BLaER1 treated with 17β-estradiol and CSF1 and Interleukin-3, amounts not matched to agents 10 nM and 100 nM (cell line): ENCODE measurements at regions not wholly inside any gene's neighbourhood (a gene's known extent, or its start where the extent isn't known, plus 50 kb on each side); places are given as distances from the start of the nearest gene placed in this dataset.

Source experiments
- H3K27ac ChIP-seq, 11 experiments: shearing (Covaris generic); formaldehyde crosslinking; 2 replicates each; pipeline ENCODE4 v1.8.1; 2022
- H3K27me3 ChIP-seq, 11 experiments: shearing (Covaris generic); formaldehyde crosslinking; 2 replicates each; pipeline ENCODE4 v1.8.1; 2022
- H3K36me3 ChIP-seq, 11 experiments: shearing (Covaris generic); formaldehyde crosslinking; 2 replicates each; pipeline ENCODE4 v1.8.1; 2022
- H3K4me1 ChIP-seq, 10 experiments: shearing (Covaris generic); formaldehyde crosslinking; 2 replicates each; pipeline ENCODE4 v1.8.1; 2022
- H3K4me2 ChIP-seq, 11 experiments: shearing (Covaris generic); formaldehyde crosslinking; 2 replicates each; pipeline ENCODE4 v1.8.1; 2022
- H3K4me3 ChIP-seq, 10 experiments: shearing (Covaris generic); formaldehyde crosslinking; 2 replicates each; pipeline ENCODE4 v1.8.1; 2022
- H3K9ac ChIP-seq, 11 experiments: shearing (Covaris generic); formaldehyde crosslinking; 2 replicates each; pipeline ENCODE4 v1.8.1; 2022
- H3K9me3 ChIP-seq, 11 experiments: shearing (Covaris generic); formaldehyde crosslinking; replicated peaks in 1 of 11; 2 replicates each; pipeline ENCODE4 v1.8.1; 2022
- H4K20me1 ChIP-seq, 11 experiments: shearing (Covaris generic); formaldehyde crosslinking; 2 replicates each; pipeline ENCODE4 v1.8.1; 2022
- Cebpa-rat ChIP-seq, 11 experiments: shearing (Covaris generic); IDR thresholded peaks; 2 replicates each; pipeline ENCODE4 v1.8.1; 2022

GRCh38 chr11:116225784-116226585 lies 546.8 kb downstream of the BUD13 start:
- H3K4me1 ChIP-seq = peaks cover 0 to 7% (median 0%) of the 10 kb centered on the region in 10 experiments; a peak in 4 of 20 replicates
- H3K27me3 ChIP-seq = no peaks in the 10 kb centered on the region
- H3K27ac ChIP-seq = no peak overlapping the region
- no peak overlapping the region for H3K4me2 ChIP-seq
- H4K20me1 ChIP-seq = no peaks in the 10 kb centered on the region
- no peak overlapping the region for H3K4me3 ChIP-seq
- no peak for TF ChIP-seq Cebpa-rat (IDR thresholded peaks at IDR 0.05)
- no peak overlapping the region for H3K9ac ChIP-seq
- H3K36me3 ChIP-seq = no peaks in the 10 kb centered on the region
- H3K9me3 ChIP-seq = no peaks in the 10 kb centered on the region

GRCh38 chr11:116225236-116225635 lies 547.6 kb downstream of the BUD13 start:
- Histone ChIP-seq H4K20me1 (no peaks in the 10 kb centered on the region), H3K4me3 (no peak overlapping the region), H3K36me3 (no peaks in the 10 kb centered on the region), H3K9me3 (no peaks in the 10 kb centered on the region), H3K27me3 (no peaks in the 10 kb centered on the region), H3K27ac (no peak overlapping the region), H3K9ac (no peak overlapping the region), H3K4me2 (peak overlapping the region in 1 of 11 experiments; percentile 12; a peak in 1 of 22 replicates), H3K4me1 (peaks cover 0 to 7% (median 0%) of the 10 kb centered on the region in 10 experiments; a peak in 4 of 20 replicates)
- no peak for TF ChIP-seq Cebpa-rat (IDR thresholded peaks at IDR 0.05)

- Histone ChIP-seq H3K4me2 (peak overlapping the region in 1 of 11 experiments; percentile 12; a peak in 1 of 22 replicates), H3K27me3 (no peaks in the 10 kb centered on the region), H4K20me1 (no peaks in the 10 kb centered on the region), H3K27ac (no peak overlapping the region), H3K36me3 (no peaks in the 10 kb centered on the region), H3K4me1 (peaks cover 0 to 7% (median 0%) of the 10 kb centered on the region in 10 experiments; a peak in 4 of 20 replicates), H3K9ac (no peak overlapping the region), H3K9me3 (no peaks in the 10 kb centered on the region), H3K4me3 (no peak overlapping the region)
- TF ChIP-seq Cebpa-rat (IDR thresholded peaks at IDR 0.05) = no peak
Observed at GRCh38 chr11:116224889-116225200, 547.9 kb downstream of the BUD13 start.

- no peak overlapping the region for H3K4me3 ChIP-seq
- no peaks in the 10 kb centered on the region for H3K9me3 ChIP-seq
- H3K27me3 ChIP-seq = no peaks in the 10 kb centered on the region
- peaks cover 0 to 9% (median 4%) of the 10 kb centered on the region in 10 experiments; a peak in 10 of 20 replicates for H3K4me1 ChIP-seq
- no peak for TF ChIP-seq Cebpa-rat (IDR thresholded peaks at IDR 0.05)
- H3K9ac ChIP-seq = no peak overlapping the region
- H3K4me2 ChIP-seq = peak overlapping the region in 1 of 11 experiments; percentile 12; a peak in 1 of 22 replicates
- no peaks in the 10 kb centered on the region for H4K20me1 ChIP-seq
- H3K36me3 ChIP-seq = no peaks in the 10 kb centered on the region
- H3K27ac ChIP-seq = no peak overlapping the region
Observed at GRCh38 chr11:116224154-116224888, 548.5 kb downstream of the BUD13 start.

- Histone ChIP-seq H3K4me3 (no peak overlapping the region), H3K4me2 (no peak overlapping the region), H4K20me1 (no peaks in the 10 kb centered on the region), H3K36me3 (no peaks in the 10 kb centered on the region), H3K27me3 (no peaks in the 10 kb centered on the region), H3K4me1 (peaks cover 0 to 18% (median 11%) of the 10 kb centered on the region in 10 experiments; a peak in 11 of 20 replicates), H3K9me3 (peaks cover 8 to 18% (median 13%) of the 10 kb centered on the region in 11 experiments; a peak in 19 of 22 replicates), H3K9ac (no peak overlapping the region), H3K27ac (no peak overlapping the region)
- no peak for TF ChIP-seq Cebpa-rat (IDR thresholded peaks at IDR 0.05)
Observed at GRCh38 chr11:116221351-116221750, 551.4 kb downstream of the BUD13 start.

- TF ChIP-seq Cebpa-rat (IDR thresholded peaks at IDR 0.05) = no peak
- H3K9ac ChIP-seq = no peak overlapping the region
- no peaks in the 10 kb centered on the region for H3K36me3 ChIP-seq
- H3K27ac ChIP-seq = no peak overlapping the region
- no peak overlapping the region for H3K4me3 ChIP-seq
- H3K4me1 ChIP-seq = peaks cover 0 to 12% (median 8%) of the 10 kb centered on the region in 10 experiments; a peak in 11 of 20 replicates
- H3K4me2 ChIP-seq = peak overlapping the region in 7 of 11 experiments; percentile 7 to 45 (median 34); a peak in 10 of 22 replicates
- peaks cover 8 to 18% (median 13%) of the 10 kb centered on the region in 11 experiments; a peak in 19 of 22 replicates for H3K9me3 ChIP-seq
- H3K27me3 ChIP-seq = no peaks in the 10 kb centered on the region
- no peaks in the 10 kb centered on the region for H4K20me1 ChIP-seq
Observed at GRCh38 chr11:116219171-116219635, 553.6 kb downstream of the BUD13 start.

- H3K4me1 ChIP-seq = peaks cover 0 to 12% (median 8%) of the 10 kb centered on the region in 10 experiments; a peak in 11 of 20 replicates
- H3K27ac ChIP-seq = no peak overlapping the region
- no peaks in the 10 kb centered on the region for H3K36me3 ChIP-seq
- H3K9ac ChIP-seq = no peak overlapping the region
- TF ChIP-seq Cebpa-rat (IDR thresholded peaks at IDR 0.05) = no peak
- H3K27me3 ChIP-seq = no peaks in the 10 kb centered on the region
- H3K4me2 ChIP-seq = no peak overlapping the region
- no peak overlapping the region for H3K4me3 ChIP-seq
- H3K9me3 ChIP-seq = peaks cover 8 to 18% (median 13%) of the 10 kb centered on the region in 11 experiments; a peak in 19 of 22 replicates
- no peaks in the 10 kb centered on the region for H4K20me1 ChIP-seq
Observed at GRCh38 chr11:116217441-116217840, 555.3 kb downstream of the BUD13 start.

GRCh38 chr11:116217006-116217405 lies 555.8 kb downstream of the BUD13 start:
- H3K4me1 ChIP-seq = peaks cover 0 to 12% (median 8%) of the 10 kb centered on the region in 10 experiments; a peak in 11 of 20 replicates
- no peak overlapping the region for H3K4me2 ChIP-seq
- no peaks in the 10 kb centered on the region for H3K27me3 ChIP-seq
- H3K4me3 ChIP-seq = no peak overlapping the region
- H3K9ac ChIP-seq = no peak overlapping the region
- H3K27ac ChIP-seq = no peak overlapping the region
- no peak for TF ChIP-seq Cebpa-rat (IDR thresholded peaks at IDR 0.05)
- no peaks in the 10 kb centered on the region for H3K36me3 ChIP-seq
- peaks cover 8 to 18% (median 13%) of the 10 kb centered on the region in 11 experiments; a peak in 19 of 22 replicates for H3K9me3 ChIP-seq
- no peaks in the 10 kb centered on the region for H4K20me1 ChIP-seq

GRCh38 chr11:116215471-116216113 lies 557.2 kb downstream of the BUD13 start:
- Histone ChIP-seq H3K9me3 (peaks cover 8 to 18% (median 13%) of the 10 kb centered on the region in 11 experiments; a peak in 19 of 22 replicates), H3K27me3 (no peaks in the 10 kb centered on the region), H3K36me3 (no peaks in the 10 kb centered on the region), H3K4me3 (no peak overlapping the region), H3K9ac (no peak overlapping the region), H4K20me1 (no peaks in the 10 kb centered on the region), H3K4me1 (peaks cover 0 to 12% (median 8%) of the 10 kb centered on the region in 10 experiments; a peak in 11 of 20 replicates), H3K4me2 (no peak overlapping the region), H3K27ac (no peak overlapping the region)
- TF ChIP-seq Cebpa-rat (IDR thresholded peaks at IDR 0.05) = no peak
